DND-41 (cell line): ENCODE measurements at regions not wholly inside any gene's neighbourhood (a gene's known extent, or its start where the extent isn't known, plus 50 kb on each side); places are given as distances from the start of the nearest gene placed in this dataset.

Experiments
- EZH2 ChIP-seq: IDR thresholded peaks from 3 replicates; pipeline ENCODE4 v1.6.1; 2012; ENCODE audit warnings: borderline replicate concordance, low read depth, mild to moderate bottlenecking, moderate library complexity, low read length, inconsistent platforms; ENCODE audit not compliant: severe bottlenecking
- TF ChIP-seq, protein P1 (sequence below): IDR thresholded peaks from 2 replicates; pipeline ENCODE4 v1.5.1; 2012; ENCODE audit warnings: borderline replicate concordance, low read length, moderate library complexity, mild to moderate bottlenecking; ENCODE audit not compliant: poor library complexity, severe bottlenecking; ENCODE audit errors: extremely low read depth

DNA sequence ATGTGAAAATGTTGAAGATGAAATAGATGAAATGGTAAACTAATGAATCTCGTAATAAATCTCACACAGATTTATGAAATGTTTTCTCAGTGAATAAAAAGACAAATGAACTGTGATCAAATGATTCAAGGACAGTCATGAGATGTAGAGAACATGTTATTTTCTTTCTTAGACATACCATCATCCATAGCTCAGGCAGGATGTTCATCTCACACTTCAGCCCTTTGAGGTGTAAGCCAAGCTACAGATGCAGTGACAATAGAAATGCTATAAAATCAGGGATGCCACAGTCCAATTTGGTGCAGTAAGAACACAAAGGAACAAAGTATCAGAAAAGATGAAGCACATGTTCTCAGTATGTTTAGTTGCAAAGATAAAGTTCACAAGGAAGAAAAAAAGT is 242.7 kb upstream of the KRR1 start:
- TF ChIP-seq, protein P1, sequence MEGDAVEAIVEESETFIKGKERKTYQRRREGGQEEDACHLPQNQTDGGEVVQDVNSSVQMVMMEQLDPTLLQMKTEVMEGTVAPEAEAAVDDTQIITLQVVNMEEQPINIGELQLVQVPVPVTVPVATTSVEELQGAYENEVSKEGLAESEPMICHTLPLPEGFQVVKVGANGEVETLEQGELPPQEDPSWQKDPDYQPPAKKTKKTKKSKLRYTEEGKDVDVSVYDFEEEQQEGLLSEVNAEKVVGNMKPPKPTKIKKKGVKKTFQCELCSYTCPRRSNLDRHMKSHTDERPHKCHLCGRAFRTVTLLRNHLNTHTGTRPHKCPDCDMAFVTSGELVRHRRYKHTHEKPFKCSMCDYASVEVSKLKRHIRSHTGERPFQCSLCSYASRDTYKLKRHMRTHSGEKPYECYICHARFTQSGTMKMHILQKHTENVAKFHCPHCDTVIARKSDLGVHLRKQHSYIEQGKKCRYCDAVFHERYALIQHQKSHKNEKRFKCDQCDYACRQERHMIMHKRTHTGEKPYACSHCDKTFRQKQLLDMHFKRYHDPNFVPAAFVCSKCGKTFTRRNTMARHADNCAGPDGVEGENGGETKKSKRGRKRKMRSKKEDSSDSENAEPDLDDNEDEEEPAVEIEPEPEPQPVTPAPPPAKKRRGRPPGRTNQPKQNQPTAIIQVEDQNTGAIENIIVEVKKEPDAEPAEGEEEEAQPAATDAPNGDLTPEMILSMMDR: no peak
- TF ChIP-seq EZH2: no peak
